WTC11 (cell line): ENCODE measurements at regions not wholly inside any gene's neighbourhood (a gene's known extent, or its start where the extent isn't known, plus 50 kb on each side); places are given as distances from the start of the nearest gene placed in this dataset.

Source experiments
- AFF4 ChIP-seq: sonication (generic); formaldehyde crosslinking; IDR thresholded peaks from 2 replicates; pipeline ENCODE4 v1.8.1; 2023; ENCODE audit warnings: mild to moderate bottlenecking, missing genetic modification reagents, borderline replicate concordance
- CREB1 ChIP-seq: sonication (generic); formaldehyde crosslinking; IDR thresholded peaks from 2 replicates; pipeline ENCODE4 v1.8.0; 2023; ENCODE audit warnings: mild to moderate bottlenecking, missing genetic modification reagents
- CTCF ChIP-seq: fragments of 200-600 bp; IDR thresholded peaks from 2 replicates; pipeline ENCODE4 v1.8.0; 2022; ENCODE audit warnings: antibody characterized with exemption
- FOXP4 ChIP-seq: sonication (generic); formaldehyde crosslinking; IDR thresholded peaks from 2 replicates; pipeline ENCODE4 v1.8.0; 2022; ENCODE audit warnings: mild to moderate bottlenecking, missing genetic modification reagents
- IRF1 ChIP-seq: sonication (generic); formaldehyde crosslinking; IDR thresholded peaks from 2 replicates; pipeline ENCODE4 v1.8.0; 2023; ENCODE audit warnings: missing genetic modification reagents
- JUN ChIP-seq: sonication (generic); formaldehyde crosslinking; IDR thresholded peaks from 2 replicates; pipeline ENCODE4 v1.8.0; 2023; ENCODE audit warnings: mild to moderate bottlenecking, missing genetic modification reagents
- MAX ChIP-seq: sonication (generic); formaldehyde crosslinking; IDR thresholded peaks from 2 replicates; pipeline ENCODE4 v1.8.0; 2022; ENCODE audit warnings: mild to moderate bottlenecking, missing genetic modification reagents
- NFYB ChIP-seq: sonication (generic); formaldehyde crosslinking; conservative IDR thresholded peaks from 2 replicates; pipeline ENCODE4 v1.8.0; 2022; ENCODE audit warnings: low read depth, missing genetic modification reagents
- TCF7 ChIP-seq: sonication (generic); formaldehyde crosslinking; IDR thresholded peaks from 2 replicates; pipeline ENCODE4 v1.8.0; 2022; ENCODE audit warnings: mild to moderate bottlenecking, low read depth, missing genetic modification reagents, moderate library complexity

GRCh38 chr6:166710084-166710483 lies 83.0 kb upstream of the RPS6KA2 start:
- TF ChIP-seq JUN (CRISPR knock-in tag) (no peak), CTCF (no peak), NFYB (CRISPR knock-in tag) (no peak), FOXP4 (CRISPR knock-in tag) (no peak), IRF1 (CRISPR knock-in tag) (no peak), TCF7 (CRISPR knock-in tag) (no peak), AFF4 (no peak), CREB1 (CRISPR knock-in tag) (no peak), MAX (CRISPR knock-in tag) (no peak)
